BLaER1 treated with 17β-estradiol and CSF1 and Interleukin-3, amounts not matched to agents 10 nM and 100 nM (cell line): ENCODE measurements at regions not wholly inside any gene's neighbourhood (a gene's known extent, or its start where the extent isn't known, plus 50 kb on each side); places are given as distances from the start of the nearest gene placed in this dataset.

ENCODE experiments used
- H3K27ac ChIP-seq, 11 experiments: shearing (Covaris generic); formaldehyde crosslinking; 2 replicates each; pipeline ENCODE4 v1.8.1; 2022
- H3K27me3 ChIP-seq, 11 experiments: shearing (Covaris generic); formaldehyde crosslinking; 2 replicates each; pipeline ENCODE4 v1.8.1; 2022
- H3K36me3 ChIP-seq, 11 experiments: shearing (Covaris generic); formaldehyde crosslinking; 2 replicates each; pipeline ENCODE4 v1.8.1; 2022
- H3K4me1 ChIP-seq, 10 experiments: shearing (Covaris generic); formaldehyde crosslinking; 2 replicates each; pipeline ENCODE4 v1.8.1; 2022
- H3K4me2 ChIP-seq, 11 experiments: shearing (Covaris generic); formaldehyde crosslinking; 2 replicates each; pipeline ENCODE4 v1.8.1; 2022
- H3K4me3 ChIP-seq, 10 experiments: shearing (Covaris generic); formaldehyde crosslinking; 2 replicates each; pipeline ENCODE4 v1.8.1; 2022
- H3K9ac ChIP-seq, 11 experiments: shearing (Covaris generic); formaldehyde crosslinking; 2 replicates each; pipeline ENCODE4 v1.8.1; 2022
- H3K9me3 ChIP-seq, 11 experiments: shearing (Covaris generic); formaldehyde crosslinking; replicated peaks in 1 of 11; 2 replicates each; pipeline ENCODE4 v1.8.1; 2022
- H4K20me1 ChIP-seq, 11 experiments: shearing (Covaris generic); formaldehyde crosslinking; 2 replicates each; pipeline ENCODE4 v1.8.1; 2022
- Cebpa-rat ChIP-seq, 11 experiments: shearing (Covaris generic); IDR thresholded peaks; 2 replicates each; pipeline ENCODE4 v1.8.1; 2022

DNA sequence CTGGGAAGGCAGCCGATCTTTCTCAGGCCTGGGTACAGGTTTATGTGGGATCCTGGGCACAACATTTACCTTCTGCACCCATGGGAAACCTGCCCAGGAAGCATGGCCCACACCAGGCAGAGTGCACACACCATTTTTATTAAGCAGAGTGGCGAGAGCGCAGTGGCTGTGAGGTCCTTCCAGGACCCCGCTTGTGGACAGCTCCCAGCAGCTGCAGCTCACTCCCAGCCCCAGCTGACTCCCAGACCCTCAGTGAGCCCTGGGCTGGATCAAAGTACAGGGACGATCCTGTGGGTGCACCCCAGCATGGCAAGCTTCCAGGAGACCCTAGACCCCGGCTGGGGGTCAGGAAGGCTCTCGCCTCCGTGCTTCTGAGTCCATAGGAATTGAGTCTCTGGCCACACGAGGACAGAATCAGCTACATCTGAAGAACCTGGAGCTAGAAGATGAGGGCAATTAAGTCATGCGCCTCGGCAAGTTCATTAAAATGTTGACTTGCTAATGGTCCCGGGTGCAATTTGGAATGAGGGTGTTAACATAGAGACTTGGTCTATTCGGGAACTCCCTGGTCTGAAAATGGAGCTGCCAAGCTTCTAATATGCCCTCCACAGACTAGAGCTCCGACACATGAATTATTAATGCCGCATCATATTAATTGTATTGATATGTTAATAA lies 65.4 kb upstream of the SLCO4A1 start:
- TF ChIP-seq Cebpa-rat (IDR thresholded peaks at IDR 0.05): no peak
- H3K27ac ChIP-seq: no peak overlapping the region
- H3K27me3 ChIP-seq: peaks cover 47 to 83% (median 56%) of the 10 kb centered on the region in 11 experiments
- H3K9ac ChIP-seq: no peak overlapping the region
- no peaks in the 10 kb centered on the region for H3K36me3 ChIP-seq
- H3K4me1 ChIP-seq: peaks cover 0 to 21% (median 8%) of the 10 kb centered on the region in 10 experiments; a peak in 12 of 20 replicates
- peaks cover 0 to 71% (median 10%) of the 10 kb centered on the region in 11 experiments; a peak in 11 of 22 replicates for H4K20me1 ChIP-seq
- H3K9me3 ChIP-seq: no peaks in the 10 kb centered on the region
- H3K4me3 ChIP-seq: no peak overlapping the region
- no peak overlapping the region for H3K4me2 ChIP-seq

- Histone ChIP-seq H3K4me2 (peak overlapping the region in 1 of 11 experiments; percentile 20; a peak in 1 of 22 replicates), H3K36me3 (no peaks in the 10 kb centered on the region), H3K9ac (no peak overlapping the region), H3K4me1 (peaks cover 0 to 16% (median 3%) of the 10 kb centered on the region in 10 experiments; a peak in 10 of 20 replicates), H3K27ac (no peak overlapping the region), H3K9me3 (no peaks in the 10 kb centered on the region), H3K27me3 (peaks cover 52 to 88% (median 60%) of the 10 kb centered on the region in 11 experiments), H3K4me3 (no peak overlapping the region), H4K20me1 (peaks cover 0 to 73% (median 10%) of the 10 kb centered on the region in 11 experiments; a peak in 11 of 22 replicates)
- no peak for TF ChIP-seq Cebpa-rat (IDR thresholded peaks at IDR 0.05)
Observed at GRCh38 chr20:62577490-62577836, 64.8 kb upstream of the SLCO4A1 start.

DNA sequence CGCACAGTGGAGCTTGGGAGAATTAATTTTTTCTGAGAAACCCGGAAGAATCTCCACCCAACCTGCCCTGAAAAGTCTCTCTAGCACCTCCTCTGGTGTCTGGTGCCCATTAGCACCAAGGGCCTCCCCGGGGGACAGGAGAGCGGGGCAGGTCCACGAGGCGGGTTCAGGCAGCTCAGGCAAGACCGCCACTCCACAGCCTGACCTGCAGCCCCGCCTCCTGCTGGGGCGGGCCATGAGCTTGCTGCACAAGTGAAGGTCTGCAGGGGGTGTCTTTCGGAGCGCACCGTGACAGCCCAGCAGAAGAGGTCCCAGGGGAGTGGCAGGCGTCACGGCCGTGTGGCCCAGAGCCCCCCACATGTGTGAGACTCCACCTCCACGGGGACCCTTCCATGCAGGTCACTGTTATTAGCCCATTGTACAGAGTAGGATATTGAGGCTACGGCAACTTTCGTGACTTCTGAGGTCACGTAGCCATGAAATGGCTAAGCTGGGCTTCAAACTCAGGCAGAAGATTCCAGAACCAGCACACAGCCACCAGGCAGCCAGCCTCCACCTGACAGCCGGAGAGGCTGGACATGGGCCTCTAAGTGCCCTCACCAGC lies 63.9 kb upstream of the SLCO4A1 start:
- H3K4me3 ChIP-seq: no peak overlapping the region
- H3K4me1 ChIP-seq: peaks cover 0 to 12% (median 1%) of the 10 kb centered on the region in 10 experiments; a peak in 7 of 20 replicates
- TF ChIP-seq Cebpa-rat (IDR thresholded peaks at IDR 0.05): no peak
- peak overlapping the region in 6 of 11 experiments; percentile 15 to 34 (median 21); a peak in 5 of 22 replicates for H3K4me2 ChIP-seq
- H3K27ac ChIP-seq: no peak overlapping the region
- peaks cover 61 to 97% (median 68%) of the 10 kb centered on the region in 11 experiments for H3K27me3 ChIP-seq
- no peaks in the 10 kb centered on the region for H3K9me3 ChIP-seq
- no peak overlapping the region for H3K9ac ChIP-seq
- peaks cover 0 to 78% (median 10%) of the 10 kb centered on the region in 11 experiments; a peak in 11 of 22 replicates for H4K20me1 ChIP-seq
- no peaks in the 10 kb centered on the region for H3K36me3 ChIP-seq

DNA sequence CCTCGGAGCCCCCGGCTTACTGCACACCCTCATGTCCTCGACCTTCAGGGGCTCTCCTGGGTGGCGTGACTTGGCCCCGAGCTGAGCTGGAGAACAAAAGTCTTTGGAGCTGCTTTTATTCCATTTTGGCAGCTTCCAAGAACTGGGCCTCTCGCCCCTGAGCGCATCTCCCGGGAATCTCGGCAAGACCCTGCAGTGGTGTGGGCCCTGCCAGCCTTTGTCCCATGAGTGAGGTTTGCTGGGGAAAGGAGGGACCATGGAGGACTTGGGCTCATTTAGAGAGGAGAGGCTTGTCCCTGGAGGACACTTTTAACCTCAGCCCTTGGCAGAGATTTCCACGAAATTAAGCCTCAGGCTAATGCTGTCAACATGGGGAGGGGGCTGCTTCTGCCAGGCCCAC lies 62.3 kb upstream of the SLCO4A1 start:
- H3K9ac ChIP-seq: no peak overlapping the region
- H4K20me1 ChIP-seq: peaks cover 0 to 70% (median 10%) of the 10 kb centered on the region in 11 experiments; a peak in 11 of 22 replicates
- peaks cover 0 to 12% (median 1%) of the 10 kb centered on the region in 10 experiments; a peak in 7 of 20 replicates for H3K4me1 ChIP-seq
- H3K4me2 ChIP-seq: no peak overlapping the region
- H3K27me3 ChIP-seq: peaks cover 66 to 98% (median 82%) of the 10 kb centered on the region in 11 experiments
- H3K4me3 ChIP-seq: no peak overlapping the region
- no peaks in the 10 kb centered on the region for H3K9me3 ChIP-seq
- no peak overlapping the region for H3K27ac ChIP-seq
- TF ChIP-seq Cebpa-rat (IDR thresholded peaks at IDR 0.05): no peak
- no peaks in the 10 kb centered on the region for H3K36me3 ChIP-seq

DNA sequence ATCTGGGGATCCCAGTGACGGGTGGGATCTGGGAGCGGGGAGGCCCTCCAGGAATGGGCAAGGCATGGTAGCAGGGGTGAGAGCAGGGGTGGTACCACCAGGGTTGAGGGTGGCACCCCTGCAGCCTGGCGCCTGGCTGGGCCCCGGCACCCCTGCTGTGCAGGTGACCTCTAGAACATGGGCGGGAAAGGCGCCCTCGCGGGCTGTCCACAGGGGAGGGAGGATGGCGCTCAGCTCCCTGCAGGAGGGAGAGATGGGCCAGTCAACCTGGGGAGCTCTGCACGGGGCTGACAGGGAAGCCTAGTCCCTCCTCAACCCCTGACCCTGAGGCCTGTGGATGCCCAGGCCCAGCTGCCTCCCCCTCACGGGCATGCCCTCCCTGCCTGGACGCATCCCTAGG lies 61.6 kb upstream of the SLCO4A1 start:
- Histone ChIP-seq H3K4me3 (no peak overlapping the region), H3K36me3 (no peaks in the 10 kb centered on the region), H3K4me2 (no peak overlapping the region), H3K9ac (no peak overlapping the region), H3K9me3 (no peaks in the 10 kb centered on the region), H4K20me1 (peaks cover 0 to 63% (median 10%) of the 10 kb centered on the region in 11 experiments; a peak in 11 of 22 replicates), H3K4me1 (peaks cover 0 to 12% (median 1%) of the 10 kb centered on the region in 10 experiments; a peak in 7 of 20 replicates), H3K27me3 (peaks cover 66 to 96% (median 88%) of the 10 kb centered on the region in 11 experiments), H3K27ac (no peak overlapping the region)
- no peak for TF ChIP-seq Cebpa-rat (IDR thresholded peaks at IDR 0.05)

DNA sequence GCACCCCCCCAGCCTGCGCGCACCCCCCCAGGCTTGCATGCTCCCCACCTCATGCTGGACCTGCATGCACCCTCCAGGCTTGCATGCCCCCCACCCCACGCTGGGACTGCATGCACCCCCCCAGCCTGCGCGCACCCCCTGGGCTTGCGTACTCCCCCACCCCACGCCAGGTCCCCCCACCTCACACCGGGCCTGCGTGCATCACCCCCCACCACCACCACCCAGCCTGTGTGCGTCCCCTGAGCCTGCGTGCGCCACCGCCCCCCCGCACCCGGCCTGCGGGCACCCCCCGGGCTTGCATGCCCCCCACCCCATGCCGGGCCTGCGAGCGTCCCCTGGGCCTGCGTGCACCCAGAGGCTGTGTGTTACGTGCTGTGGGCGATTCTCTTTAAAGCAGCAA lies 61.0 kb upstream of the SLCO4A1 start:
- Histone ChIP-seq H3K9ac (no peak overlapping the region), H3K4me2 (no peak overlapping the region), H3K27ac (no peak overlapping the region), H3K9me3 (no peaks in the 10 kb centered on the region), H3K36me3 (no peaks in the 10 kb centered on the region), H3K4me3 (no peak overlapping the region), H4K20me1 (peaks cover 0 to 62% (median 10%) of the 10 kb centered on the region in 11 experiments; a peak in 11 of 22 replicates), H3K27me3 (peaks cover 72 to 96% (median 90%) of the 10 kb centered on the region in 11 experiments), H3K4me1 (peaks cover 0 to 12% (median 1%) of the 10 kb centered on the region in 10 experiments; a peak in 7 of 20 replicates)
- no peak for TF ChIP-seq Cebpa-rat (IDR thresholded peaks at IDR 0.05)

DNA sequence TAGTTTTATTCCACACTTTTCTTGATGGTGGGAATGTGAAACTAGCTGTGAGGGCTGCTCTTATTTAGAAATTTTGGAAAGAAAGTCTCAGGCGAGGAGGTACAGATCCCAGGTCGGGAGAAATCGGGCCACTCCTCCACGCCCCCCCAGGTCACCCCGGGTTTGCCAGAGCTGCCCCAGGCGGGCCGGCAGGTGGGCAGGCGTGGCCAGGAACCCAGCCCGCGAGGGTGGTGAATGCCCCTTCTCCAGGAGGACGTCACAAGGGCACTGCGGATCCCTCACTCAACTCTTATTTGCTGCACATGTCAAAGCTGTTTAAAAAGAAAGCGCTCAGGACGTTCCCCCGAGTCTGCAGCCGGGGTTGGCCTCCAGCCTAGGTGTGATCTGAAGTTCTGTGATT lies 60.5 kb upstream of the SLCO4A1 start:
- Histone ChIP-seq H3K9me3 (no peaks in the 10 kb centered on the region), H3K9ac (no peak overlapping the region), H3K36me3 (no peaks in the 10 kb centered on the region), H3K27ac (no peak overlapping the region), H3K4me1 (peaks cover 0 to 12% (median 1%) of the 10 kb centered on the region in 10 experiments; a peak in 7 of 20 replicates), H3K27me3 (peaks cover 77 to 97% (median 92%) of the 10 kb centered on the region in 11 experiments), H4K20me1 (peaks cover 0 to 59% (median 6%) of the 10 kb centered on the region in 11 experiments; a peak in 10 of 22 replicates), H3K4me2 (no peak overlapping the region), H3K4me3 (no peak overlapping the region)
- no peak for TF ChIP-seq Cebpa-rat (IDR thresholded peaks at IDR 0.05)

DNA sequence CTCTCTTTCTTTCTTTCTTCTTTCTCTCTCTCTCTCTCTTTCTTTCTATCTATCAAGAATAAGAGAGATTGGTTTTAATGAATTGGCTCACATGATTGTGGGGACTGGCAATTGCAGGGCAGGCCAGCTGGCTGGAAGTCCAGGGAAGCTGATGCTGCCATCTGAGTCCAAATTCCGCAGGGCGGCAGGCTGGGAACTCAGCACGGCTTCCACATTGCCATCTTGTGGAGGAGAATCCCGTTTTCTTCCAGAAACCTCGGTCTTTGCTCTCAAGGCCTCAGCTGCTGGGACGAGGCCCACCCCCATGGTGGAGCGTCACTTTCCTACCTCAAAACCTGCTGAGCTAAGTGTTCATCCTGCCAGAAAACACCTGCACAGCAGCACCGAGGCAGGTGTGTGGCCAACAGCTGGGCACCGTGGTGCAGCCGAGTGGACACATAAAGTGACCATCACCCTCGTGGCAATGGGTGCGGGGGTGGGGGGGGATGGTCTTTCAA lies 58.8 kb upstream of the SLCO4A1 start:
- Histone ChIP-seq H3K4me2 (no peak overlapping the region), H3K9me3 (no peaks in the 10 kb centered on the region), H3K36me3 (no peaks in the 10 kb centered on the region), H3K27me3 (peaks cover 80 to 97% (median 92%) of the 10 kb centered on the region in 11 experiments), H3K4me3 (no peak overlapping the region), H3K4me1 (peaks cover 4 to 17% (median 10%) of the 10 kb centered on the region in 10 experiments; a peak in 19 of 20 replicates), H3K27ac (no peak overlapping the region), H3K9ac (no peak overlapping the region), H4K20me1 (peaks cover 0 to 60% (median 14%) of the 10 kb centered on the region in 11 experiments; a peak in 12 of 22 replicates)
- no peak for TF ChIP-seq Cebpa-rat (IDR thresholded peaks at IDR 0.05)
